Activated T-cell treated with anti-CD3 and anti-CD28 coated beads for 4 hours (primary cell): ENCODE measurements at regions not wholly inside any gene's neighbourhood (a gene's known extent, or its start where the extent isn't known, plus 50 kb on each side); places are given as distances from the start of the nearest gene placed in this dataset.
"Not testable (repeated sequence)": the region's sequence is repeated elsewhere in the genome, so short reads cannot be mapped to it uniquely, and the experiment has no call there.

Source experiments
- DNase-seq: peaks from one replicate; pipeline ENCODE4 v3.0.0-alpha.2; 2020

DNA sequence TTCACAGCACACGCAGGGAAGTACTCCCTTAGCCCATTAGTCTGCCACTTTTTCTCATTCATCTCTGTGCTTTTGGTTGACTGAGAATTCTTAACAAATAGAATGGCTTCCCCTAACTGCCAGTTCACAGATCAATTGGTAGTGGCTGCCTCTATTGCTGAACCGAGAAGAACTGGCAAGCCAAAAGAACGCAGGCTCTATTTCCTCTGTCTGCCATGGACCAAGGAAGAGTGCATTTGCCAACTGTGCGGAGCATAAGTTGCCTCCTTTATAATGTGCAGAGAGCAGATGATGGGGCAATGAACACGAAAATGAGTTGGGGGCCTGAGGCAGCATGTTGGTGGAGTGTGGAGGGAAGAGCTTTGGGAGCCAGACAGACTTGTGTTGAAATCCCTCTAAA lies 483.1 kb upstream of the CAMK1G start:
- DNase-seq, result no peak

DNA sequence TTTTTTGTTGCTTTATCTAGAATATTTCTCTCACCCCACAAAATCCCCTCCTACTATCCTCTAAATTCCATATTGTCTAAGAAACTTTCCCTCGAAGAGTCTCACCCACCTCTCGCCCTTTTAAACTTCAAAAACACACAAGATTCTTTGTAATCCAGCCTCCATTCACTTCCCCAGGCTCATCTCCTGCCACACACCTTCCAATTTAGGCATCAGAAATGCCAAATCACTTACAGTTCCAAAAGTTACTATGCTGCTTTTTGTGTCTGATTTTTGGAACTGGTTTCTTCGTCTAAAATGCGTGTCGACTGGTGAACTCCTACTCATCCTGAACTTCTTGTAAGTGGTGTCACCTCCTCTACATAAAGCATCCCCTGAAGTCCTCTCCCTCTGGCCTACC lies 482.4 kb upstream of the CAMK1G start:
- no peak for DNase-seq

DNA sequence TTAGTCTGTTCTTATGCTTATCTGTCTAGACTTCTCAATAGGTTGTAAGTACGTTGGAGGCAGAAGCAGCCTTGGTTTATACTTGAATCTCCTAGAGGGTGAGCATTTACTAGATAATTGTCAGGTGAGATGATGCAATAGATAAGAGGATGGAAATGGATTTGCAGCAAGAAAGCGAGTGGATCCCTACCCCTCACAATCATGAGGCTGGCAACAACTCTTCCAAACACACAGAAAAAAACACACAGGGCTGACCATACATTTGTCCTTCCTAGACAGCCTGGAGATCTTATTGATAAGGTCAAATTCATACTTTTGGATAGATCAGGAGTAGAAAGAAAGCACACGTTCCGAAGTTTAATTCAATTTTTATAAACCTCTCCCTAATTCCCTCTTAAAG lies 481.4 kb upstream of the CAMK1G start:
- DNase-seq, result no peak

DNA sequence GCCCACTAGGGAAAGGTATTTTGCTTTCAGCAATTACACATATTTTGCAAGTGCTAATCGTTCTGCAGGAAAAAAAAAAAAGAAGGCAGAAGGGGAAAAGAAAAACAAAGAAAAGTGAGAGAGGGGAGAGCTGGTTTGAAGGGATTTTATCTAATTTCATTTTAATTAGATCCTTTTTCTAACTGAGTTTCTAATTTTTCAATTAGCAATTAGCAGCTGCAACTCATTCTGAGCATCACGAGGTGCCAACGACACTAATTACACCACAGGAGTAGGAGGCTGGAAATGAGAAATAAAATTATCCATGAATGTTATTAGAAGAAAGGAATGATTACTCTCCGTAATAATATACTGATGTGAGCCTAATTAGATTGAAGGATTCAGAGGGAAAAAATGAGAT lies 481.0 kb upstream of the CAMK1G start:
- DNase-seq, result no peak

DNA sequence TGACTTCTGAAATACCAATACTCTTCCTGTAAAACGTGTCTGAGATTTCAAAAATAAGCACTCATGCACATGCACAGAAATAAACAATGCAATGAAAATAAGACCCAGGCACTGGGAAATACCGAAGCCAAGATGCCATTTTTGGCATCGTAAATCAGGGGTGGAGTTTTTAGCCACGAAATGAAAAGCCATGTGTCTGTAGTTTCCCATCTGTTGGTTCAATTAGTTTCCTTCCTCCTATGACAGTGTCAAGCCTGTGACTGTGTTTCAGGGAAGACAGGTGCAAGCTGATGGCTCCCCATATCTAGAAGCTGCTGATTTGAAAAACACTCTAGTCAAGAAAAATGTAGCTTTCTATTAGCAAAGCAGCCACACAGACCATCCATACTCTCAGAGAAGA lies 480.4 kb upstream of the CAMK1G start:
- DNase-seq, result no peak

DNA sequence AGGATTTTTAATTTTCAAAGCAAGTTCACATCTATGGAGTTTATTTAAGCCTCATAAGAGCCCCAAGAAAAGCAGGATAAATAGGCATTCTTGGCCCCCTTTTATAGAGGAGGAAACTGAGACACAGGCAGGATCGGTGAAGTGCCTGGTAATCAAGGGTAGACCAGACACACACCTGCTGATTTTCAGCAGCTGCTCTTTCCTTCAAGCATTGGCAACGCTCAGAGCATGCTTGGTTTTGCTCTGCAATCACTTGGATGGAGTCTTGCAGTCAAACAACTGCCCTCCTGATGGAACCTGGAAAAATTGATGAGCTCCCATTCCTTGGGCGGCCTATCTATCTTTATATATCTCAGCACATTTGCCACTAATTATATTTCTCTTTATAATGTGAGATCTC lies 478.9 kb upstream of the CAMK1G start:
- DNase-seq, result no peak

DNA sequence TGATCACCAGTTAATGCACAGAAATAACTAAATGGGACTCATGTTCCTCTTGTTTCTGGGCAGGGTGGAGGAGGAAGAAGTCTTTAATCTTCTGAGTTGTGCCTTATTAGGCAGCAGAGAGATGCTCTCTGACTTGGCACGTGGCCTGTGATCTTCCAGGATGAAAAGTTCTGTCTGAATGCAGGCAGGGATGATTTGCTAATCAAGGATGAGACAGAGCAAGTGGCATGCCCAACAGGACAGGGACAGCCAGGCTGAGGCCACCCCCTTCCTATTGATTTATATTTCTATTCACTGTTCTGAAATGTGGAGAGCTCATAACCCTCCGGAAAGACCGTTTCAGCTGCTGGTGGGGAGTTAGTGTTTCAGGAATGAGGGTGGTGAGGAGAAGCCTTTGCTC lies 477.8 kb upstream of the CAMK1G start:
- no peak for DNase-seq

DNA sequence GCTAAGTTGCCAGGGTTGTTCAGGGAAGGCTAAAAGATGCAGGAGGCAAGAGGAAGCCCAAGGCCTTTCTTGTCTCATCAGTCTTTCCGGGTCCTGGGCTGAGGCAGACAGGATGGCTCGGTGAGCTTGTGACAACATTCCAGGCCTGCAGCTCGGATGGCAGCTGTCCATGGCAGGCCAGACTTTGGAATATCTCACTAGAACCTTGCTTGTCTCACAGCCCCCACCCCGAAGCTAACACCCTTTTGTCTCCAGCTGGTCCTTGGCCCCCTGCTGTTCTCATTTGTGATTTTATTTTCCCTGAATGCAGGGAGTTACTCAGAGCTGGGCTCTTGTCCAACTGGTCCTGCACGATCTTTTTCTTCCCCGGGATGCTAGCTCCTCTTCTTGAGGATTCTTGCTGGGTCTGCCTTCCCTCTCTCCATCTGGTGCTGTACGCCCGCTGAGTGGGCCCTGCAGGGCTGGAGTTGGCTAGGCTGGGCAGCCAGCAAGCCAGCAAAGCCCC lies 477.2 kb upstream of the CAMK1G start:
- no peak for DNase-seq

DNA sequence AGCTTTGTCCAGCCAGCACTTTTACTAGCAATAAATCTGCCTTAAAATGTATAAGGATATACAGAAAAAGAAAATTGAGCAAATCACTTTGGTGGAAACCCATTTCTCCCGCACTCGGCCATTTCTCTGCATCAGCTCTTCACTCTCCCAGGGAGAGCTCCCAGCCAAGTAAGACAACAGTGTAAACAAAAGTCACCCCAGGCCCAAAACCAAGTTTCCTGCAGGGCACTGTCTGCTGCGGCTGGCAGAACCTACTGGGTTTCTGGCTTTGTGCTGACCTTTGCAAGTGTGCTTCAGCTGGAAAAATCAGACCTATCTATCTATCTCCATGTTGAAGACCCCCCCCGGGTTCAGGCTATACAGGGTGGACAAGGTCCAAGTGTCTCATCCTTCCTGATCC lies 476.7 kb upstream of the CAMK1G start:
- DNase-seq, result no peak

DNA sequence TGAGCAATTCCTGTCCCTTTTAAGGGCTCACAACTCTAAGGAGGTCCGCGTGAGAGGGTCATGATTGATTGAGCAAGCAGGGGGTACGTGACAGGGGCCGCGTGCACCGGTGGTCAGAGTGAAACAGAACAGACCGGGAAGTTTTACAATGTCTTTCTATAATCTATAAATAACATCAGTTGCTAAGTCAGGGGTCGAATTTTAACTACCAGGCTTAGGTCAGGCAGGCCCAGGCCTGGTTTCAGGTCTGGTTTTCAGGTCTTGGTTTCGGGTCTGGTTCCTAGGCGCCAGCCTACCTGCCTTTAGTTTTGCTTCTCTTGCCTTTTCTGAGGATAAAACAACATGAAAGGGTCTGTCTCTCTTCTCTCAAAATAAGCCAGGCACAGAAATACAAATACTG lies 476.0 kb upstream of the CAMK1G start:
- no peak for DNase-seq

DNA sequence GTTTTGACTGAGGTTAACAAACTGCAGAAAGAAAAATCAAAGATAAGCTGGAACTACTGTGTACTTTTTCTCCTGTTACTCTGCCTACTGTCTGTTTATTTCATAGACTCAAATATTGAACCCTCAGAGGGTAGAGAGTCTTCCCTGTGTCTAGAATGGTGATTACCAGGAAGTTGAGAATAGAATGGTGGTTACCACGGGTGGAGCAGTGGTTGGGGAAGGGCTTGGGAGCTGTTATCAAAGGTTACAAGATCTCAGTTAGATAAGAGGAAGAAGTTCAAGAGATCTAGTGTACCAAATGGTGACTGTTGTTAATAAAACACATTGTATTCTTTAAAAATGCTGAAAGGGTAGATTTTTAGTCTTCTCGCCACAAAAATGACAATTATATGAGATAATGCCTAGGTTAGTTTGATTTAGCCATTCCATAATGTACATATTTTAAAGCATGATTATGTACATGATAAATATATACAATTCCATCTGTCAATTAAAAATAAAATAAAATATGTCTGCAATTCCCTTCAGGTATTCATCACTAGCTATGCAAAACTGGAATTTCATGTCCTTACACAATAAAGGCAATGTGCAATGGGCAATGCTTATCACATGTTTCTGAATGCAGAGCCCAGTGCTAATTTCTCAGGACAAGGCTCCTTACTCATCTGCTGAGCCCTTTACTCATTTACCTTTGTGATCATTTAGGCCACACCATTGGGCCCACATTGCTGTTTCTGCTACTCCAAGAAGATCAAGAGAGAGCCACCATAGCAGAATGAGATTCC lies 474.3 kb upstream of the CAMK1G start:
- DNase-seq, result no peak

DNA sequence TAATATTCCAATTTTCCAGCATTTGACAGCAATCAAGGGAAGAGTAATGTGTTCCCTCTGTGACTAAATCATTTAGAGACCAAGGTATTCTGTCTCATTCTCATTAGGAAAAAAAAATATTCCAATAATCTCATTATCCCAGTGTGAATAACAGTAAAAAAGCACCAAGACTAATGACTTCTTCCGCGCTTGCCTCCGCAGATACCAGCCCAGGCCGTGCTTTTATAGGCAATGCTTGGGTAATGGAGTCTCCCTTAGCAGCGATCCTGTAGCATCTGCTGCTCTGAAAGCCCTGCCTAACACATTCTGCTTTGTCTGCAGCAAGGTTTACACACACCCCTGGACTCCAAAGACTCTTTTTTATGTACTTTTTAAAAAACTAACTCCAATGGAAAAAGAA lies 470.0 kb upstream of the CAMK1G start:
- DNase-seq, result no peak

DNA sequence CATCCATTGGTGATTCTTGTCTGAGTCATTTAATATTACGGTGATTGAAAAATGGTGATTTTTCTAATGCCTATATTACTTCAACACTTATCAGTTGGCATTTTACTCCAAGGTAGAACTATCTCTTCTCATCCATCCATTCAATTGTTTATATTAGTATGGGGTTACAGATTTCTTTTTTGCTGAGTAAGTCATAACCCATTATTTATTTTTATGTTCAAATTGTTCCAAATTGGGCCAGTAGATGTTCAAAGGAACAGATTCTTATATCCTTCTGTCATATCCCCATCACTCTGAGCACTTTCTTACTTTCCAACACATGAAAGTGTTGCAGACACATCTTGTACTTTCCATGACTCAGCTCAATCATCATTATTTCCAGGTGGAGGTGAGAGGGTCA lies 466.8 kb upstream of the CAMK1G start:
- DNase-seq, result no peak

DNA sequence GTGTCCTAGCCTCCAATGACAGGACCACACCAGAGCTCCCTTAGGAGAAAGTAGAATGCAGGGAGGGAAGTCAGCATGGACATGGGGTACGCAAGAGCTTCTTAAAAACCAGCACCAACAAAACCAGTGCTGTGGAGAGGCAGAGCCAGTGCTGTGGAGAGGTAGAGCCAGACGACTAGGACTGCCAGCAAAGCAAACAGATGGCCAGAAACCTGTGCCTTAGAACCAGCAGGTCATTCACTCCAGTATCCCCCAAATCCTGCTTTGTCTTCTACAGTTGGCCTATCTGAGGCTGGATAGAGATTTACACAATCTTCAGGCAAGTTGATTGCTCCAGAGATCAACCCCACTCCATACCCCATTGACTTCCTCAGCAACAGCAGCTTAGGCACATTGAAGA lies 459.9 kb upstream of the CAMK1G start:
- no peak for DNase-seq

DNA sequence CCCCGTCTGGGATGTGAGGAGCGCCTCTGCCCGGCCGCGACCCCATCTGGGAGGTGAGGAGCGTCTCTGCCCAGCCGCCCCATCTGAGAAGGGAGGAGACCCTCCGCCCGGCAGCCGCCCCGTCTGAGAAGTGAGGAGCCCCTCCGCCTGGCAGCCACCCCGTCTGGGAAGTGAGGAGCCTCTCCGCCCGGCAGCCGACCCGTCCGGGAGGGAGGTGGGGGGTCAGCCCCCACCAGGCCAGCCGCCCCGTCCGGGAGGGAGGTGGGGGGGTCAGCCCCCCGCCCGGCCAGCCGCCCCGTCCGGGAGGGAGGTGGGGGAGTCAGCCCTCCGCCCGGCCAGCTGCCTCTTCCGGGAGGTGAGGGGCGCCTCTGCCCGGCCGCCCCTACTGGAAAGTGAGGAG lies 454.4 kb upstream of the CAMK1G start:
- DNase-seq, result not testable (repeated sequence)

DNA sequence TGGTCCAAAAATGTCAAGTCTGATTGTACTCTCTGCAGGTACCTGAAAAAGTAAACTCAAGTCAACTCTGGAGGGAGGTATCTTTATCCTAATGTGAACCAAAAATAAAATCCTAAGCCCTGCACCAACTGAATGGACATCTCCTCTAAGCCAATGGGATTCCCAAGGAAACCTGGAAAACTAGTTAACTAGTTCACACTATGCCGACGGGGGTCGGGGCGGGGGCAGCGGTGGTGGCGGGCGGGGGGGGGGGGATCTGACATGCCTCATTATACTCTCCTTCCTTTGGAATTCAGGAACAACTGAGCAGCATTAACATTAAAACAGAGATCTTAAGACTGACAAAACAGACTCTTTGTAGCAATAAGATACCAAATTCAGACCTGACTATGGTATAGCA lies 452.6 kb upstream of the CAMK1G start:
- no peak for DNase-seq

DNA sequence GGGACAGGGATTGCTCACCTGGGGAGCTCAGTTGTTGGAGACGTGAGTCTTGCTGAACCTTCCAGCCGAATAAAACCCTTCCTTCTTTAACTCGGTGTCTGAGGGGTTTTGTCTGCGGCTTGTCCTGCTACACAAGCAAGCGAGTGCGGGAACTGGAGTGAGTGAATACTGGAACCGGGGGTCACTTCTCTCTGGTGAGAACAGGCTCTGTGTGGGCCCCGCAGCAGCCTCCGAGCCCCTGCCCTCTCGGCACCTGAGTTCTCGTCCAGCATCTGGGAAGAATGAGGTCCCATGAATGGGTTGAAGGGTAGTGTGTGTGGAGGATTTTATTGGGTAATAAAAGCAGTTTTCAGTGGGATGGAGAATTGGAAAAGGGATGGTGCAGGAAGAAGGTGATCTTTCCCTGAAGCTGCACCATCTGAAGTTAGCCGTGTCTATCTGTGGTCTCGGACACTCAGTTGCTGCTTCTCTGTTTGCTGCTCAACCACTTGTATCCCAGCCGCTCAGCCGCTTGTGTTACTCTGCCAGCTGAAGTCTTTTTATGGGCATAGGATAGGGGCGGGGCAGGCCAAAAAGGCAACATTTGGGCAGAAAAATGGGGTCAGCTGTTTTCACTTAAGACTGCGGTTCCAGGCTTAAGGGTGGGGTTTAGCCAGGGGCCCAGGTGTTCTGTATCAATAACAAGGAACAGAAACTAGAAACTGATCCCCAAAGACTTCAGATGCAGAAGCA lies 450.6 kb upstream of the CAMK1G start:
- no peak for DNase-seq

DNA sequence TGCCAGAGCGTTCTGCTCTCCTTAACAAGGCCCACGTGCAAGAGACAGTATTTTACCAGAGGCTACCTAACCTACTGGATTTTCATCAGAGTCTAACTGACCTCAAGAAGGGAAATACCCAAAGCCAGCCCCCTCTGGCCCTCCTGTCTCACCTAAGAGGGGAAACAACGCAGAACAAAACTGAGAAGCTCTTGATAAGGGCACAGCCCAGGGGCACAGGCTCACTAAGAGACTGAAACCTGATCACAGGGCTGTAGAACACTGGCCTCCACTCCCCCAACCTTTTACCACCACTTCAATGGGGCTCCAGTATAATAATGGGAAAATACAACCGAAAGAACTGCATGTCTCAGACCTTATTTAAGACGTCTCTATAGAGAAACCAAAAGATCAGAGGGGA lies 449.5 kb upstream of the CAMK1G start:
- DNase-seq, result no peak

DNA sequence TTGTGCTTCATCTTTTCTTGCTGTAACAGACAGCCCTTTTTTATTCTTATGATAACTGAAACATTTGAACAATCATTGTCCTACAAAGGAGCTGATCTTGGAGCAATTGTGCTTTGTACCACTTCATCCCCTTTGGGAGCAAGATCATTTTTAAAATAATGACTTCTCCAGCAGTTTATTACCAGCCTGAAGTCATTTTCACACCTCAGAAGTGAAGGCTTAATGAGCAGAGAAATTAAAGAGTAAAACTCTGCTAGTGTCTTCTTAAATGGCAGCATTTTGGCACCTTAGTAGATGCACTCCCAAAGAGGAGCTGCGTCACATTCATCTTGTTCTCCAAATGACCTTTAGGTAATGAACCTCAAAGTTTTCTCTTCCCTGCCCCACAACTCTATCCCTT lies 439.6 kb upstream of the CAMK1G start:
- no peak for DNase-seq

DNA sequence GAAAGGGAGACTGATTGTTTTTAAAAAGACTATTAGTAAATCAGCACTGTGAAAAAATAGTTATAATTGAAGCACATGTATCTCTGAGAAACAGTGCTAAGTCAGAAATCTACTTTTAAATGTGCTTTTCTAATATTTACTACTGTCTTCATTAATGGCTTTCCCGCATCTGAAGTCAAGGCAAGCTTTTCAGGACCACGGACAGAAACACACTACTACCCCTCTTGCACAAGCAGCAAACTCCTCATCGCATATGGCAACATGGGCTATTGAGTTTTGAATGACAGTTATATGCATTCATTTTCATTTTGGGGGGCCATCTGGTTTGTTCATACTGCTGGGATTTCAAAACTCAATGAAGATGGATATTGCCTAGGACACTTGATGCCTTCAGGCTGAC lies 433.4 kb upstream of the CAMK1G start:
- no peak for DNase-seq

DNA sequence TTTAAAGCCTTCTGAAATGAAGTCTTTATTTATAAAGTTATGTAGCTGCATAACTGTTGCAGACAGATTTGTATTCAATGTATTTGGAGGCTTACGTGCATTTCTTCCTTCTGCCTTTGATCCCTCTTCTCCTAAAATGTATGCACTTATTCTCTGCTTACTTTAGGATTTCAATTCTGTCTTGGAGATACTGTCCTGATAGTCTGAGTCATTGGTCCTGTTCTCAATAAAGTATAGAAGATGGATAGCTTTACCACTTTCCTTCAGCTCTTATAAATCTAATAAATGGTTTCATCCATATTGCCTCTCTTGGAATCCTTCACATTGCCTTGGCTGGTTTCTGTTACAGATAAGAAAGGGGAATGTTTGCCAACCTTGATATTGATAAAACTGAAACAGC lies 430.1 kb upstream of the CAMK1G start:
- no peak for DNase-seq

DNA sequence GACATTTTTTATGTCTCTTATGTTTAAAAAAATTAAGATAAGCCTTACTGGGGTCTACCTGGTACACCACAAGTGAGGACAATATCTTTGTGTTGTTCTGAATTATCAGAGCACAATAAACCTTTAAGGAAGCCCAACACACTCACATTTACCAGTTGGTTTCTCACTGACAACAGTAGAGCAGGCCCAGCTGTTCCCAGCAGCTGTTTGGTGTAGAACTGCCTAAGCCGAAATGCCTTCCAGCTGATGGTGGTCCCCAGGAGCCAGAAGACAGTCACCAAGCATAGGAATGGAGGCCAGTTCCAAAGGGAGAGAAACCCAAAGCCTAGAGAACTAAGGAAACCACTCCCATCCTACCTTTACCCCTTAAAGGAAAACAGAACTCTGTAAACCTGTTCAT lies 428.6 kb upstream of the CAMK1G start:
- DNase-seq, result no peak

DNA sequence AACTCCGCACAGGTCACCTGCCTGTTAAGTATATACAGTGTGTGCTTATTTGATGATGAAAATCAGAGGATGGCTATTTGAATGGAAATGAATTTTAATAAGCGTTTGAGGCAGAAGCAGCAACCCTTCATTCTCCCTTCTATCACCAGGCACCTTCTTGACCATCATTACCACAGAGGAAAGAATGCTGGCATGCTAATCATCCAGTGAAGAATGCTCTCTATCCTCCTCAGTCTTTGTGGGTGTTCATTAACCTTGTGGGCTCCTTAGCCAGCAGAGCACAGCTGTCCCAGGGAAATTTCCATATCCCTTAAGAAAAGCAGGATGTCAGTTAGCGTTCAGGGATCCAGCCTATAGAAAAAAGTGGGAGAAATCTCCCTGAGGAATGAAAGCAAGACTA lies 428.0 kb upstream of the CAMK1G start:
- DNase-seq, result no peak

DNA sequence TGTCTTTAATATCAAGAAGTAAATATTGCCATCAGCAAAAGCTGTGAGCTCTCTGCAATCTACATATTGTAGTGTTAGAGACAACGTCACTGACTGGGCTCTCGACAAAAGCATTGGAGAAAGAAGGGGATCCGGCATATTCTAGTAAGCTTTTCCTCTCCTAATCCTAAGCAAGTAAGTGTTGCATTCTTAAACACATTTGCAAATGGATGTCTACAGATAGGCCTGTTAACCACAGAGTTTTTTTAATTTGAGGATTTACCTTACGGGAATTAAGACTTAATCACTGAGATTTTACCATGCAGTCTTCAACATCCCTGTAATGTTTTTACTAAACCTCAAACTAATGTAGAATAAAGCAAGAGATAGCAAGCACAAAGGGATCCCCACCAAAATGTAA lies 426.5 kb upstream of the CAMK1G start:
- no peak for DNase-seq
